ENCODE measurements at regions not wholly inside any gene's neighbourhood (a gene's known extent, or its start where the extent isn't known, plus 50 kb on each side); places are given as distances from the start of the nearest gene placed in this dataset.

- no peak for TF ChIP-seq CTCF (IDR thresholded peaks at IDR 0.05; ENCODE audit: insufficient read depth, missing control alignments)
- DNase-seq (ENCODE audit: insufficient read length, low spot score) (no peak), FAIRE-seq (no peak)
Observed at GRCh38 chr6:22059946-22060345, 236.9 kb downstream of the PRL start.

- TF ChIP-seq CTCF (IDR thresholded peaks at IDR 0.05; ENCODE audit: insufficient read depth, missing control alignments), result no peak
- no peak for FAIRE-seq
- DNase-seq (ENCODE audit: insufficient read length, low spot score), result no peak
Observed at GRCh38 chr6:22062807-22063408, 233.9 kb downstream of the PRL start.

- FAIRE-seq (no peak), DNase-seq (ENCODE audit: insufficient read length, low spot score) (no peak)
- no peak for TF ChIP-seq CTCF (IDR thresholded peaks at IDR 0.05; ENCODE audit: insufficient read depth, missing control alignments)
Observed at GRCh38 chr6:22064558-22064957, 232.3 kb downstream of the PRL start.

GRCh38 chr6:22067122-22067521 is 229.7 kb downstream of the PRL start:
- no peak for FAIRE-seq

GRCh38 chr6:22067671-22068070 is 229.2 kb downstream of the PRL start:
- no peak for FAIRE-seq
- no peak for DNase-seq (ENCODE audit: insufficient read length, low spot score)
- no peak for TF ChIP-seq CTCF (IDR thresholded peaks at IDR 0.05; ENCODE audit: insufficient read depth, missing control alignments)

More at GRCh38 chr6:22067122-22067521, 229.7 kb downstream of the PRL start:
- TF ChIP-seq CTCF (IDR thresholded peaks at IDR 0.05; ENCODE audit: insufficient read depth, missing control alignments), result no peak
- DNase-seq (ENCODE audit: insufficient read length, low spot score), result no peak

- TF ChIP-seq CTCF (IDR thresholded peaks at IDR 0.05; ENCODE audit: insufficient read depth, missing control alignments), result no peak
- no peak for FAIRE-seq
- no peak for DNase-seq (ENCODE audit: insufficient read length, low spot score)
Observed at GRCh38 chr6:22068561-22069305, 228.1 kb downstream of the PRL start.

- DNase-seq (ENCODE audit: insufficient read length, low spot score) (no peak), FAIRE-seq (no peak)
- no peak for TF ChIP-seq CTCF (IDR thresholded peaks at IDR 0.05; ENCODE audit: insufficient read depth, missing control alignments)
Observed at GRCh38 chr6:22069306-22069800, 227.5 kb downstream of the PRL start.
